ENCODE measurements at regions not wholly inside any gene's neighbourhood (a gene's known extent, or its start where the extent isn't known, plus 50 kb on each side); places are given as distances from the start of the nearest gene placed in this dataset.
"Not testable (repeated sequence)": the region's sequence is repeated elsewhere in the genome, so short reads cannot be mapped to it uniquely, and the experiment has no call there.

GRCh38 chr4:151582098-151582497 is 173.1 kb downstream of the FHIP1A start:
- H3K4me3 ChIP-seq (ENCODE audit: low read depth, low read length): no peak overlapping the region
- no peak for DNase-seq (ENCODE audit: low read depth)
- no peak for TF ChIP-seq CTCF (conservative IDR thresholded peaks at IDR 0.05; ENCODE audit: low read depth, low read length)

GRCh38 chr4:151583157-151583914 is 174.4 kb downstream of the FHIP1A start:
- no peak for DNase-seq (ENCODE audit: low read depth)
- no peak for TF ChIP-seq CTCF (conservative IDR thresholded peaks at IDR 0.05; ENCODE audit: low read depth, low read length)
- H3K4me3 ChIP-seq (ENCODE audit: low read depth, low read length): no peak overlapping the region

GRCh38 chr4:151584101-151584500 is 175.1 kb downstream of the FHIP1A start:
- no peak for TF ChIP-seq CTCF (conservative IDR thresholded peaks at IDR 0.05; ENCODE audit: low read depth, low read length)
- DNase-seq (ENCODE audit: low read depth): no peak
- H3K4me3 ChIP-seq (ENCODE audit: low read depth, low read length): no peak overlapping the region

- H3K4me3 ChIP-seq (ENCODE audit: low read depth, low read length); DNase-seq (ENCODE audit: low read depth): not testable (repeated sequence)
Measured at GRCh38 chr4:151595629-151596028, 165.2 kb downstream of the GATB start.

GRCh38 chr4:151597691-151598090 is 163.1 kb downstream of the GATB start:
- DNase-seq (ENCODE audit: low read depth): not testable (repeated sequence)

GRCh38 chr4:151599863-151600262 is 160.9 kb downstream of the GATB start:
- no peak for TF ChIP-seq CTCF (conservative IDR thresholded peaks at IDR 0.05; ENCODE audit: low read depth, low read length)
- no peak overlapping the region for H3K4me3 ChIP-seq (ENCODE audit: low read depth, low read length)
- DNase-seq (ENCODE audit: low read depth): no peak

More at GRCh38 chr4:151597691-151598090, 163.1 kb downstream of the GATB start:
- H3K4me3 ChIP-seq (ENCODE audit: low read depth, low read length): not testable (repeated sequence)

- H3K4me3 ChIP-seq (ENCODE audit: low read depth, low read length): no peak overlapping the region
- no peak for DNase-seq (ENCODE audit: low read depth)
- TF ChIP-seq CTCF (conservative IDR thresholded peaks at IDR 0.05; ENCODE audit: low read depth, low read length): no peak
Measured at GRCh38 chr4:151600432-151600831, 160.4 kb downstream of the GATB start.

- H3K4me3 ChIP-seq (ENCODE audit: low read depth, low read length): no peak overlapping the region
- no peak for TF ChIP-seq CTCF (conservative IDR thresholded peaks at IDR 0.05; ENCODE audit: low read depth, low read length)
Measured at GRCh38 chr4:151603377-151603776, 157.4 kb downstream of the GATB start.

More at GRCh38 chr4:151603377-151603776, 157.4 kb downstream of the GATB start:
- no peak for DNase-seq (ENCODE audit: low read depth)
